WTC11 (cell line): ENCODE measurements at regions not wholly inside any gene's neighbourhood (a gene's known extent, or its start where the extent isn't known, plus 50 kb on each side); places are given as distances from the start of the nearest gene placed in this dataset.

Source experiments
- ATAC-seq: fragments of 200-7000 bp; cut with Tn5 transposase; 2 replicates; pipeline ENCODE4 v1.10.0; 2021; ENCODE audit warnings: mild to moderate bottlenecking, moderate library complexity
- CTCF ChIA-PET: fragments of 300-600 bp; sonication (Branson Sonifier 250); formaldehyde crosslinking; loops from one replicate; lab custom pipeline; 2021; ENCODE audit warnings: antibody characterized with exemption; lab: Charles Lee
- POLR2A ChIA-PET: fragments of 350-600 bp; sonication (Branson Sonifier 250); formaldehyde crosslinking; loops from one replicate; lab custom pipeline; 2021; ENCODE audit warnings: antibody characterized with exemption; lab: Charles Lee
- DNase-seq: peaks from one replicate; pipeline ENCODE4 v3.0.0; 2021; ENCODE audit warnings: low spot score
- H3K27ac Mint-ChIP-seq: 2 replicates; pipeline ENCODE4 v1.8.0; 2021; ENCODE audit warnings: mixed read lengths
- H3K27me3 Mint-ChIP-seq: 2 replicates; pipeline ENCODE4 v1.8.0; 2021; ENCODE audit warnings: low read depth, mild to moderate bottlenecking, moderate library complexity, mixed read lengths
- H3K36me3 Mint-ChIP-seq: 2 replicates; pipeline ENCODE4 v1.8.0; 2021; ENCODE audit warnings: mixed read lengths
- H3K4me1 Mint-ChIP-seq: 2 replicates; pipeline ENCODE4 v1.8.0; 2022; ENCODE audit warnings: mixed read lengths
- H3K4me3 Mint-ChIP-seq: 2 replicates; pipeline ENCODE4 v1.8.0; 2021; ENCODE audit warnings: mild to moderate bottlenecking, moderate library complexity, mixed read lengths
- H3K9me3 Mint-ChIP-seq: 2 replicates; pipeline ENCODE4 v1.8.0; 2021; ENCODE audit warnings: mixed read lengths
- ATF3 ChIP-seq: sonication (generic); formaldehyde crosslinking; conservative IDR thresholded peaks from 2 replicates; pipeline ENCODE4 v1.8.1; 2022; ENCODE audit warnings: mild to moderate bottlenecking, missing genetic modification reagents
- ATF6 ChIP-seq: sonication (generic); formaldehyde crosslinking; IDR thresholded peaks from 2 replicates; pipeline ENCODE4 v1.8.1; 2023; ENCODE audit warnings: mild to moderate bottlenecking, missing genetic modification reagents
- CBFB ChIP-seq: sonication (generic); formaldehyde crosslinking; IDR thresholded peaks from 2 replicates; pipeline ENCODE4 v1.8.1; 2022; ENCODE audit warnings: mild to moderate bottlenecking, low read depth, missing genetic modification reagents
- CDX4 ChIP-seq: fragments of 250-450 bp; sonication (Bioruptor Pico); IDR thresholded peaks from 2 replicates; pipeline ENCODE4 v1.9.0; 2021; ENCODE audit warnings: moderate library complexity, mild to moderate bottlenecking, inconsistent platforms, borderline replicate concordance
- CREB1 ChIP-seq: sonication (generic); formaldehyde crosslinking; IDR thresholded peaks from 2 replicates; pipeline ENCODE4 v1.8.0; 2023; ENCODE audit warnings: mild to moderate bottlenecking, missing genetic modification reagents
- CTCF ChIP-seq: fragments of 200-600 bp; IDR thresholded peaks from 2 replicates; pipeline ENCODE4 v1.8.0; 2022; ENCODE audit warnings: antibody characterized with exemption
- E2F4 ChIP-seq: sonication (generic); formaldehyde crosslinking; IDR thresholded peaks from 2 replicates; pipeline ENCODE4 v1.8.1; 2022; ENCODE audit warnings: low read depth, mild to moderate bottlenecking, moderate library complexity, missing genetic modification reagents, borderline replicate concordance
- FOXK1 ChIP-seq: sonication (generic); formaldehyde crosslinking; IDR thresholded peaks from 2 replicates; pipeline ENCODE4 v1.8.0; 2022; ENCODE audit warnings: mild to moderate bottlenecking, moderate library complexity, missing genetic modification reagents
- GTF2I ChIP-seq: fragments of 250-450 bp; sonication (Bioruptor Pico); conservative IDR thresholded peaks from 2 replicates; pipeline ENCODE4 v1.4.0; 2021; ENCODE audit warnings: mild to moderate bottlenecking
- NFE2L1 ChIP-seq: sonication (generic); formaldehyde crosslinking; IDR thresholded peaks from 2 replicates; pipeline ENCODE4 v1.8.1; 2023; ENCODE audit warnings: missing genetic modification reagents
- NR1H2 ChIP-seq: sonication (generic); formaldehyde crosslinking; IDR thresholded peaks from 2 replicates; pipeline ENCODE4 v1.9.0; 2021; ENCODE audit warnings: mild to moderate bottlenecking, moderate library complexity, missing genetic modification reagents
- RORB ChIP-seq: fragments of 250-450 bp; sonication (Bioruptor Pico); IDR thresholded peaks from 2 replicates; pipeline ENCODE4 v1.9.0; 2021; ENCODE audit warnings: mild to moderate bottlenecking
- TP53 ChIP-seq: sonication (generic); formaldehyde crosslinking; IDR thresholded peaks from 2 replicates; pipeline ENCODE4 v1.8.1; 2023; ENCODE audit warnings: mild to moderate bottlenecking, missing genetic modification reagents
- USF2 ChIP-seq: sonication (generic); formaldehyde crosslinking; IDR thresholded peaks from 2 replicates; pipeline ENCODE4 v1.8.1; 2023; ENCODE audit warnings: mild to moderate bottlenecking, missing genetic modification reagents, moderate library complexity
- ZNF281 ChIP-seq: sonication (generic); formaldehyde crosslinking; IDR thresholded peaks from 2 replicates; pipeline ENCODE4 v1.8.0; 2023; ENCODE audit warnings: mild to moderate bottlenecking, missing genetic modification reagents
- ZSCAN18 ChIP-seq: fragments of 250-450 bp; sonication (Bioruptor Pico); IDR thresholded peaks from 2 replicates; pipeline ENCODE4 v2.1.2; 2022; ENCODE audit warnings: mild to moderate bottlenecking, moderate library complexity

- DNase-seq: no peak
- Mint-ChIP-seq H3K4me3 (no peak overlapping the region), H3K27me3 (no peaks in the 10 kb centered on the region), H3K36me3 (peaks cover 25% of the 10 kb centered on the region)
- CTCF ChIA-PET: interaction anchor here (2.3 to 6.5 kb wide), 2 partner anchors 128 to 135 kb away, joined by 9 to 66 read pairs; no protein-coding TSS in a partner anchor
- ATAC-seq: no peak
- TF ChIP-seq ZNF281 (CRISPR knock-in tag): no peak
- no peak for TF ChIP-seq E2F4
- no peak for TF ChIP-seq ATF3 (CRISPR knock-in tag)
- TF ChIP-seq USF2: no peak
- TF ChIP-seq CREB1 (CRISPR knock-in tag): no peak
- TF ChIP-seq CTCF: no peak
- no peak for TF ChIP-seq TP53 (CRISPR knock-in tag)
- no peak for TF ChIP-seq NFE2L1 (CRISPR knock-in tag)
- TF ChIP-seq FOXK1 (CRISPR knock-in tag): no peak
- no peak for TF ChIP-seq ZSCAN18
- no peak for TF ChIP-seq NR1H2 (CRISPR knock-in tag)
- no peak for TF ChIP-seq RORB
- TF ChIP-seq CBFB (CRISPR knock-in tag): no peak
- TF ChIP-seq CDX4 (CRISPR knock-in tag): no peak
- TF ChIP-seq ATF6 (CRISPR knock-in tag): no peak
- TF ChIP-seq GTF2I (CRISPR knock-in tag): no peak
- TF ChIP-seq, all 79 proteins: peak for 0
- Mint-ChIP-seq H3K27ac (peak overlapping the region; percentile 44; the same call in 1 of the 2 replicates), H3K4me1 (peaks cover 74% of the 10 kb centered on the region), H3K9me3 (peaks cover 24% of the 10 kb centered on the region)
- POLR2A ChIA-PET: no interaction called here
These were observed 73.1 kb upstream of the DST start for GRCh38 chr6:56715741-56716140.
